ENCODE measurements at regions not wholly inside any gene's neighbourhood (a gene's known extent, or its start where the extent isn't known, plus 50 kb on each side); places are given as distances from the start of the nearest gene placed in this dataset.
"Not testable (repeated sequence)": the region's sequence is repeated elsewhere in the genome, so short reads cannot be mapped to it uniquely, and the experiment has no call there.

- DNase-seq (ENCODE audit: low spot score), result not testable (repeated sequence)
These were observed 61.6 kb upstream of the IKBKE start for GRCh38 chr1:206408371-206409288.

GRCh38 chr1:206411321-206411720 lies 59.0 kb upstream of the IKBKE start:
- DNase-seq (ENCODE audit: low spot score), result no peak

DNA sequence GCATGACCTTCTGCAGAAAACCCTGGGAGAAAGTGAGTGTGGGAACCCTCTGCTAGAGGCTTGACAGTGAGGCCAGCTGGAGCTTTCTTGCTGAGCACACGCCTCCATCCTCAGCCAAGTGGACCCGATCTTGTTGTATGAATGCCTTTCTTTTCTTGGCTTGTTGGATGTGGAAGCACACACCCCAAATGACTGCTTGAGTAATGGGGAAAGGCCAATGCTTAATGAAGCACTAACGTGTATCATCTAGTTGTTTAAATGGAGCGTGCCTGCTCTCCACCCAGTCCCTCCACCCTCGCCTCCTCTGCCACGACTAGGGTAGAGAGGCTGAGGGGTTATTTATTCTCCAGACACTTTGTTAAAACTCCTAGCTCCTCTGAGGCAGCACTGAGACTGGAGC lies 54.3 kb upstream of the IKBKE start:
- DNase-seq (ENCODE audit: low spot score), result no peak

- no peak for DNase-seq (ENCODE audit: low spot score)
These were observed 52.3 kb upstream of the IKBKE start for GRCh38 chr1:206417774-206418614.

DNA sequence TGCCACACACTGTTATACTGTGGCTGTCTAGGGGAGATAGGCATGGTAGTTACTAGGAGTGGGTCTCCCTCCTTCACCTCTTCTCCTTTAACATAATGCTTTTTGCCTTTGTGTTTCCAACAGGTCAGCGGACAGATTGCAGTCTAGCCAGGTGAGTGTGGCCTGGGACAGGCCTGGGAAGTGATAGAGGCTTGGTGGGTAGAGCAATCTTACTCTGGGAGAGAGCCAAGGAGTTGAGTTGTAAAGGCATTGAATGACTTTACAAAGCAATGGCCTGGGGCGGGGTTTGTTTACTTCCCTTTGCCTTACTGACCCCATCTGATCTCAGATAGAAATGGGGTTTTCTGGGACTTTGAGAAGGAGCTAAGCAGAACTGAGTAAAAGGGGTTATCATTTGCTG lies 51.0 kb upstream of the IKBKE start:
- no peak for DNase-seq (ENCODE audit: low spot score)

DNA sequence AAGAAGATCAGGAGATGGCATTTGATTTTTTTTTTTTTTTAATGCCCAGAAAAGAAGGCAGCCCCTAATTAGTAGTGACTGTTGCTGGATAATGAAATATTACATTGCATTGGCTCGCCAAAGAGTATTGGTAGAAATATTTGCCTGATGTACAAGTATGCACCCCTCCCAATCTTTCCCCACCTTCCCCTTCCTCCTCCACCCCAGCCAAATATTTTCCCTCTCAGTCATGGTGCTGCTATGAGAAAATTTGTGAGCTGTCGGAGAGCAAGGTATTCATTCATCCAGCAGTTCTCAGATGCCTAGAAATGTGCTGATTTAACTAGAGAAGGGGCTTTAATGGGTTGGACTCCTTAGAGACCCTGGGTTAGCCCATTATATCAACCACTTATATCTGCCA lies 50.5 kb upstream of the IKBKE start:
- DNase-seq (ENCODE audit: low spot score), result no peak

DNA sequence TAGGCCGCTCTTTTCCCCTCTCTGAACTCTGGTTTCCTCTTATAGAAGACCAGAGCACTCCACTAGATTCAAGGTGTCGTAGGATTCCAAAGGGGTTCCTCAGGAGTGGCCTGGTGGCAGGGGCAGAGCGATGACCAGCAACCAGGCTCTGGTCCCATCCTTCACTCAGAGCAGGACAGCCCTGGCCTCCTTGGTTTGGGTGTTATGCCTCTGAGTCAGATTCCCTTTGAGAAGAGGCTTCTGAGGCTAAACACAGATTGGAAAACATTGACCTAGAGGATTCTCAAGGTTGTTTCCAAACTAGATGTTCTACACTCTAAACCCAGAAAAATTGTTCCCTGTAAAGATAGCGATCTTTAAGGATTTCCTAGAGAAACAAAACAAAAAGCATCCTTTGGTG lies 49.8 kb upstream of the IKBKE start:
- no peak for DNase-seq (ENCODE audit: low spot score)
